ENCODE measurements at regions not wholly inside any gene's neighbourhood (a gene's known extent, or its start where the extent isn't known, plus 50 kb on each side); places are given as distances from the start of the nearest gene placed in this dataset.

GRCh38 chr5:164472165-164472564 is 966.7 kb downstream of the MAT2B start:
- no peak overlapping the region for H2AFZ ChIP-seq (ENCODE audit: low read depth, low read length)
- no peaks in the 10 kb centered on the region for H3K4me1 ChIP-seq (ENCODE audit: control insufficient read depth, insufficient read depth, low read depth, low read length)
- H3K9me3 ChIP-seq (ENCODE audit: control insufficient read depth, low read length) = no peaks in the 10 kb centered on the region
- no peaks in the 10 kb centered on the region for H3K36me3 ChIP-seq (ENCODE audit: control insufficient read depth in 1 of 2, insufficient read depth in 2 of 2, low read depth in 1 of 2, low read length in 2 of 2)
- no peaks in the 10 kb centered on the region for H3K27me3 ChIP-seq (ENCODE audit: control insufficient read depth in 1 of 2, insufficient read depth in 1 of 2, low read length in 2 of 2)
- no peak overlapping the region for H2BK120ac ChIP-seq (ENCODE audit: low read depth, low read length)
- H3K23ac ChIP-seq (ENCODE audit: low read length in 2 of 2) = no peak overlapping the region
- H3K14ac ChIP-seq (ENCODE audit: low read length in 2 of 2) = no peak overlapping the region
- no peak overlapping the region for H3K4me2 ChIP-seq (ENCODE audit: low read length, poor library complexity, severe bottlenecking)
- H2BK15ac ChIP-seq (ENCODE audit: low read depth, poor library complexity, severe bottlenecking) = no peak overlapping the region
- no peak overlapping the region for H4K91ac ChIP-seq (ENCODE audit: low read length)
- H3K4me3 ChIP-seq (ENCODE audit: insufficient read depth in 1 of 2, low read depth in 1 of 2, low read length in 2 of 2) = no peak overlapping the region
- H3K79me1 ChIP-seq (replicated peaks; ENCODE audit: low read length, poor library complexity, severe bottlenecking) = no peaks in the 10 kb centered on the region
- no peak overlapping the region for H3K27ac ChIP-seq (ENCODE audit: low read length, poor library complexity, severe bottlenecking)
- no peak overlapping the region for H4K8ac ChIP-seq (ENCODE audit: low read length)
- no peak overlapping the region for H3K9ac ChIP-seq (ENCODE audit: low read length)
- no peak overlapping the region for H3K4ac ChIP-seq (ENCODE audit: low read depth in 1 of 2, low read length in 2 of 2)
- H2BK12ac ChIP-seq (ENCODE audit: low read length in 2 of 2) = no peak overlapping the region
- no peak overlapping the region for H2BK5ac ChIP-seq (ENCODE audit: low read depth, low read length, poor library complexity, severe bottlenecking)
- no peak overlapping the region for H3K18ac ChIP-seq (ENCODE audit: low read depth in 1 of 2, low read length in 2 of 2)
- H2AK5ac ChIP-seq (ENCODE audit: low read length, severe bottlenecking) = no peak overlapping the region
- no CpG with 5 or more reads among the region's 1 CpG for WGBS
- DNase-seq = no peak

DNA sequence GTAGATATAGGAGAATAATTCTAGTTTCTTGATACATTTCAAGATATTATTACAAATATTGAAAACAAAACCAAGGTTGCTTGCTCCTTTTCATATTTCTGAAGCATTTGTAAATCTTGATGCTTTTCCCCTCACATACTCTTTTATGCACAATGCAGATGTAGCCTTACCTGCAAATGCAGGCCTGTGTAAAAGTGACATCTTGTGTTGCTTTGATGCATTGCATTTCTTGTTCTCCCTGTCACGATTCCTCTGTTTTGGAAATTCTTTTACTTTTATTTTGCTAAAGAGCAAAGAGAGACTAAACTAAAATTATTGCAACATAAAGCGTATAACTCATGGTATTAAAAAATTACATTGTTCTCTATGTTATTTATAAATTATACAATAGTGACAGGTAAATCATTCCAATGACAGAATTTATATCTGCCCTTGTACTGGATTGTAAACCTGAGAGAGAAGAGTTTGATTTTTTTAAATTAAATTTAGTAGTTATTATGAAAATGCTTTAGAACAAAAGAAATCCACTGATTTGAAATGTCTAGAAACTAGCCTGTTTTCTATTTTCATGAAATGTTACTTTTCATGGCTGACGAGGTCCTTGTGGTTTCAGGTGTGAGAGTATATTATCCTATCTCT is 970.0 kb downstream of the MAT2B start:
- Histone ChIP-seq H3K9ac (ENCODE audit: low read length) (peak overlapping the region; percentile 23), H2BK12ac (ENCODE audit: low read length in 2 of 2) (no peak overlapping the region), H2BK120ac (ENCODE audit: low read depth, low read length) (no peak overlapping the region), H3K14ac (ENCODE audit: low read length in 2 of 2) (no peak overlapping the region), H3K4me2 (ENCODE audit: low read length, poor library complexity, severe bottlenecking) (no peak overlapping the region), H3K27ac (ENCODE audit: low read length, poor library complexity, severe bottlenecking) (no peak overlapping the region), H3K27me3 (ENCODE audit: control insufficient read depth in 1 of 2, insufficient read depth in 1 of 2, low read length in 2 of 2) (no peaks in the 10 kb centered on the region), H2BK15ac (ENCODE audit: low read depth, poor library complexity, severe bottlenecking) (no peak overlapping the region), H3K4me3 (ENCODE audit: insufficient read depth in 1 of 2, low read depth in 1 of 2, low read length in 2 of 2) (no peak overlapping the region), H2AK5ac (ENCODE audit: low read length, severe bottlenecking) (no peak overlapping the region), H3K36me3 (ENCODE audit: control insufficient read depth in 1 of 2, insufficient read depth in 2 of 2, low read depth in 1 of 2, low read length in 2 of 2) (no peaks in the 10 kb centered on the region), H2BK5ac (ENCODE audit: low read depth, low read length, poor library complexity, severe bottlenecking) (no peak overlapping the region), H3K23ac (ENCODE audit: low read length in 2 of 2) (no peak overlapping the region), H3K4ac (ENCODE audit: low read depth in 1 of 2, low read length in 2 of 2) (no peak overlapping the region), H3K18ac (ENCODE audit: low read depth in 1 of 2, low read length in 2 of 2) (no peak overlapping the region), H4K91ac (ENCODE audit: low read length) (no peak overlapping the region), H3K79me1 (replicated peaks; ENCODE audit: low read length, poor library complexity, severe bottlenecking) (no peaks in the 10 kb centered on the region), H4K8ac (ENCODE audit: low read length) (no peak overlapping the region), H3K9me3 (ENCODE audit: control insufficient read depth, low read length) (no peaks in the 10 kb centered on the region), H3K4me1 (ENCODE audit: control insufficient read depth, insufficient read depth, low read depth, low read length) (no peaks in the 10 kb centered on the region), H2AFZ (ENCODE audit: low read depth, low read length) (no peak overlapping the region)
- no CpG with 5 or more reads among the region's 3 CpGs for WGBS
- DNase-seq = peak; percentile 21

DNA sequence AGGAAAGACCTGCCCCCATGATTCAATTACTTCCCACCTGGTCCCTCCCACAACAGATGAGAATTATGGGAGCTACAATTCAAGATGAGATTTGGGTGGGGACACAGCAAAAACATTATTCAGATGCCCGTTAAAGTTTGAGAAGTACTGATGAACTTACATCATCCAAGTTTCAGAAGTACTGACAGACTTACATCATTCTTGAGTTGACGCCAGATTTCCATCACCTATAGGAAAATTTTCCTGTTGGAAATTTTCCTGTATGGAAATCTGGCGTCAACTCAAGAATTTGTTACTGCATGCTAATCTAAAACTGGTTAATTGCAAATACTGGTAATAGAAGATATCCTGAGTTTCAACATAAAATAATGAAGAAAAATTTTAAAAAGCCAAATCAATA is 975.9 kb downstream of the MAT2B start:
- no peak overlapping the region for H3K27ac ChIP-seq (ENCODE audit: low read length, poor library complexity, severe bottlenecking)
- no peak overlapping the region for H3K23ac ChIP-seq (ENCODE audit: low read length in 2 of 2)
- H4K8ac ChIP-seq (ENCODE audit: low read length) = no peak overlapping the region
- no peak overlapping the region for H2AFZ ChIP-seq (ENCODE audit: low read depth, low read length)
- H3K79me1 ChIP-seq (replicated peaks; ENCODE audit: low read length, poor library complexity, severe bottlenecking) = no peaks in the 10 kb centered on the region
- no peak overlapping the region for H3K4ac ChIP-seq (ENCODE audit: low read depth in 1 of 2, low read length in 2 of 2)
- no peaks in the 10 kb centered on the region for H3K27me3 ChIP-seq (ENCODE audit: control insufficient read depth in 1 of 2, insufficient read depth in 1 of 2, low read length in 2 of 2)
- H2BK120ac ChIP-seq (ENCODE audit: low read depth, low read length) = no peak overlapping the region
- no peaks in the 10 kb centered on the region for H3K9me3 ChIP-seq (ENCODE audit: control insufficient read depth, low read length)
- no peak overlapping the region for H2AK5ac ChIP-seq (ENCODE audit: low read length, severe bottlenecking)
- no peak overlapping the region for H3K4me3 ChIP-seq (ENCODE audit: insufficient read depth in 1 of 2, low read depth in 1 of 2, low read length in 2 of 2)
- H4K91ac ChIP-seq (ENCODE audit: low read length) = no peak overlapping the region
- no peak overlapping the region for H2BK5ac ChIP-seq (ENCODE audit: low read depth, low read length, poor library complexity, severe bottlenecking)
- no peak overlapping the region for H3K4me2 ChIP-seq (ENCODE audit: low read length, poor library complexity, severe bottlenecking)
- H3K18ac ChIP-seq (ENCODE audit: low read depth in 1 of 2, low read length in 2 of 2) = no peak overlapping the region
- DNase-seq = no peak
- no peak overlapping the region for H3K14ac ChIP-seq (ENCODE audit: low read length in 2 of 2)
- H2BK12ac ChIP-seq (ENCODE audit: low read length in 2 of 2) = no peak overlapping the region
- no peaks in the 10 kb centered on the region for H3K4me1 ChIP-seq (ENCODE audit: control insufficient read depth, insufficient read depth, low read depth, low read length)
- 100% methylated on average over 1 of the region's 3 CpGs for WGBS
- H2BK15ac ChIP-seq (ENCODE audit: low read depth, poor library complexity, severe bottlenecking) = no peak overlapping the region
- H3K9ac ChIP-seq (ENCODE audit: low read length) = no peak overlapping the region
- no peaks in the 10 kb centered on the region for H3K36me3 ChIP-seq (ENCODE audit: control insufficient read depth in 1 of 2, insufficient read depth in 2 of 2, low read depth in 1 of 2, low read length in 2 of 2)

DNA sequence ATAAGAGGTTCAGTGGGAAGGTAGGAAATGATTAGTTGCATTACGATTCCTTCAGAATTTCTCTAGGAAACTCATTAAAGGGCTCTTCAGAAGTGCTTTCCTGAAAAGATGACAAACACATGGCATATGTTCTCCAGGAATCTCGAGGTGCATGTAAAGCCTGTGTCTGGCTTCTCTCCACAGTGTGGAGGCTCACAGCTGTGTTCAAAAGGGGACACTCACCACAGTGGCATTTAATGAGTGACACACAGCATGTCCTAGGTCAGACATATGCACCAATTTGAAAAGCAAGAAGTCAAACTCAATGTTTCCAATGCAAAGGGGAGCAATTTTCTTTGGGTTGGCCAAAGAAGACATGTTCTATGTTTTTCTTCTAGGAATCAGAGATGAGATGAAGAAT is 976.9 kb downstream of the MAT2B start:
- no peaks in the 10 kb centered on the region for H3K9me3 ChIP-seq (ENCODE audit: control insufficient read depth, low read length)
- H3K9ac ChIP-seq (ENCODE audit: low read length) = no peak overlapping the region
- no peaks in the 10 kb centered on the region for H3K79me1 ChIP-seq (replicated peaks; ENCODE audit: low read length, poor library complexity, severe bottlenecking)
- no peak overlapping the region for H2BK5ac ChIP-seq (ENCODE audit: low read depth, low read length, poor library complexity, severe bottlenecking)
- no peaks in the 10 kb centered on the region for H3K27me3 ChIP-seq (ENCODE audit: control insufficient read depth in 1 of 2, insufficient read depth in 1 of 2, low read length in 2 of 2)
- no peak overlapping the region for H3K4me3 ChIP-seq (ENCODE audit: insufficient read depth in 1 of 2, low read depth in 1 of 2, low read length in 2 of 2)
- no peaks in the 10 kb centered on the region for H3K4me1 ChIP-seq (ENCODE audit: control insufficient read depth, insufficient read depth, low read depth, low read length)
- H3K14ac ChIP-seq (ENCODE audit: low read length in 2 of 2) = no peak overlapping the region
- no peak overlapping the region for H2AK5ac ChIP-seq (ENCODE audit: low read length, severe bottlenecking)
- no peaks in the 10 kb centered on the region for H3K36me3 ChIP-seq (ENCODE audit: control insufficient read depth in 1 of 2, insufficient read depth in 2 of 2, low read depth in 1 of 2, low read length in 2 of 2)
- no peak overlapping the region for H4K91ac ChIP-seq (ENCODE audit: low read length)
- no peak overlapping the region for H2BK120ac ChIP-seq (ENCODE audit: low read depth, low read length)
- H2AFZ ChIP-seq (ENCODE audit: low read depth, low read length) = no peak overlapping the region
- no peak overlapping the region for H3K23ac ChIP-seq (ENCODE audit: low read length in 2 of 2)
- no peak for DNase-seq
- H3K27ac ChIP-seq (ENCODE audit: low read length, poor library complexity, severe bottlenecking) = no peak overlapping the region
- no peak overlapping the region for H4K8ac ChIP-seq (ENCODE audit: low read length)
- WGBS = 61% methylated on average over 2 of the region's 2 CpGs
- no peak overlapping the region for H3K18ac ChIP-seq (ENCODE audit: low read depth in 1 of 2, low read length in 2 of 2)
- no peak overlapping the region for H3K4me2 ChIP-seq (ENCODE audit: low read length, poor library complexity, severe bottlenecking)
- no peak overlapping the region for H2BK12ac ChIP-seq (ENCODE audit: low read length in 2 of 2)
- H2BK15ac ChIP-seq (ENCODE audit: low read depth, poor library complexity, severe bottlenecking) = no peak overlapping the region
- no peak overlapping the region for H3K4ac ChIP-seq (ENCODE audit: low read depth in 1 of 2, low read length in 2 of 2)
